ENCODE measurements at regions not wholly inside any gene's neighbourhood (a gene's known extent, or its start where the extent isn't known, plus 50 kb on each side); places are given as distances from the start of the nearest gene placed in this dataset.

DNA sequence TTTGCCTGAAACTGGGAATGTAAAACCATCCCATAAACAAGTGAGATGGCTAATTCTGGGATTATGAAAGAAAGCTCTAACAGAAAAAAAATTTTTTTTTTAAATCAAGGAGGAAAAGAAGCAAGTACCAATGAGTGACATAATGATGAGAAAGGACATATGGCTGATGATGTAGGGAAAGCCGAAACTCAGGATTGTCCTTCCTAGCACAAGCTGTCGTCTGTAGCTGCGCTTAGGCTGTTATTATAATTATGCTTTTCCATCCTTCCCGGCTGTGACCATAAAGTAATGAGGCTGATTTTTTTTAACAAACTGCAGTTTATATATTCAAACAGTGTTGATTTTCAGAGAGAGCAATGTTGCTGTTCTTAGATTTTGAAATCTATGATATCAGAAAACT, 209.8 kb upstream of the NOCT start:
- H3K9me3 Mint-ChIP-seq: no peaks in the 10 kb centered on the region
- H3K27ac Mint-ChIP-seq (ENCODE audit: unreplicated experiment): no peak overlapping the region
- no peak overlapping the region for H3K4me3 Mint-ChIP-seq

DNA sequence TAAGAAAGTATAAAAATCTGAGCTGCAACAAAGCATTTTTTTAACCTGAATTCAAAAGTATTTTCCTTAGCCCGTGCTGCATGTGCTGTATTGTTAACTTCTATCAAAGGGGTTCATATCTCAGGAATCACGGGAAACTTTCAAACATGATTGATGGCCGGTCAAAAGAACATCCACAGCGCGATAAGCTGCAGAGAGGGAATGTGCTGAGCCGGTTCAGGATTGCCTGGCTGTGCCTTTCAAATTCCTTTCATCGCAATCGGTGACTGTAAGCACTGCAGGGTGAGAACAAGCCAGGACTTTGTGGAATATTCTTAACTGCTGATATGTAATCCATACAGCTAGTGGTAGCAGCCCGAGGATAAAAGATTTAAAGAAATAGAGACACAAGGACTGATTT, 210.9 kb upstream of the NOCT start:
- H3K27ac Mint-ChIP-seq (ENCODE audit: unreplicated experiment): no peak overlapping the region
- no peak for DNase-seq (ENCODE audit: low read depth, low spot score)
- peaks cover 6% of the 10 kb centered on the region for H3K4me1 Mint-ChIP-seq
- H3K4me3 Mint-ChIP-seq: no peak overlapping the region
- TF ChIP-seq, protein P1, sequence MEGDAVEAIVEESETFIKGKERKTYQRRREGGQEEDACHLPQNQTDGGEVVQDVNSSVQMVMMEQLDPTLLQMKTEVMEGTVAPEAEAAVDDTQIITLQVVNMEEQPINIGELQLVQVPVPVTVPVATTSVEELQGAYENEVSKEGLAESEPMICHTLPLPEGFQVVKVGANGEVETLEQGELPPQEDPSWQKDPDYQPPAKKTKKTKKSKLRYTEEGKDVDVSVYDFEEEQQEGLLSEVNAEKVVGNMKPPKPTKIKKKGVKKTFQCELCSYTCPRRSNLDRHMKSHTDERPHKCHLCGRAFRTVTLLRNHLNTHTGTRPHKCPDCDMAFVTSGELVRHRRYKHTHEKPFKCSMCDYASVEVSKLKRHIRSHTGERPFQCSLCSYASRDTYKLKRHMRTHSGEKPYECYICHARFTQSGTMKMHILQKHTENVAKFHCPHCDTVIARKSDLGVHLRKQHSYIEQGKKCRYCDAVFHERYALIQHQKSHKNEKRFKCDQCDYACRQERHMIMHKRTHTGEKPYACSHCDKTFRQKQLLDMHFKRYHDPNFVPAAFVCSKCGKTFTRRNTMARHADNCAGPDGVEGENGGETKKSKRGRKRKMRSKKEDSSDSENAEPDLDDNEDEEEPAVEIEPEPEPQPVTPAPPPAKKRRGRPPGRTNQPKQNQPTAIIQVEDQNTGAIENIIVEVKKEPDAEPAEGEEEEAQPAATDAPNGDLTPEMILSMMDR (conservative IDR thresholded peaks at IDR 0.05): no peak
- no peaks in the 10 kb centered on the region for H3K36me3 Mint-ChIP-seq (ENCODE audit: low read depth)
- H3K9me3 Mint-ChIP-seq: no peaks in the 10 kb centered on the region
- H3K27me3 Mint-ChIP-seq (ENCODE audit: low read depth): peaks cover 2% of the 10 kb centered on the region

More for the DNA sequence above, 209.8 kb upstream of the NOCT start:
- Mint-ChIP-seq H3K36me3 (ENCODE audit: low read depth) (no peaks in the 10 kb centered on the region), H3K27me3 (ENCODE audit: low read depth) (peaks cover 2% of the 10 kb centered on the region), H3K4me1 (peaks cover 6% of the 10 kb centered on the region)
- TF ChIP-seq, protein P1 (conservative IDR thresholded peaks at IDR 0.05): no peak
- DNase-seq (ENCODE audit: low read depth, low spot score): no peak

- no peaks in the 10 kb centered on the region for H3K9me3 Mint-ChIP-seq
- no peak overlapping the region for H3K27ac Mint-ChIP-seq (ENCODE audit: unreplicated experiment)
- DNase-seq (ENCODE audit: low read depth, low spot score): no peak
- H3K4me1 Mint-ChIP-seq: peaks cover 6% of the 10 kb centered on the region
- H3K27me3 Mint-ChIP-seq (ENCODE audit: low read depth): peaks cover 2% of the 10 kb centered on the region
- no peaks in the 10 kb centered on the region for H3K36me3 Mint-ChIP-seq (ENCODE audit: low read depth)
- TF ChIP-seq, protein P1 (conservative IDR thresholded peaks at IDR 0.05): no peak
- no peak overlapping the region for H3K4me3 Mint-ChIP-seq
These were observed 212.5 kb upstream of the NOCT start for GRCh38 chr4:138803051-138803450.

- no peak overlapping the region for H3K4me3 Mint-ChIP-seq
- no peaks in the 10 kb centered on the region for H3K36me3 Mint-ChIP-seq (ENCODE audit: low read depth)
- TF ChIP-seq, protein P1 (conservative IDR thresholded peaks at IDR 0.05): no peak
- H3K4me1 Mint-ChIP-seq: peaks cover 6% of the 10 kb centered on the region
- DNase-seq (ENCODE audit: low read depth, low spot score): no peak
- H3K27ac Mint-ChIP-seq (ENCODE audit: unreplicated experiment): no peak overlapping the region
- H3K9me3 Mint-ChIP-seq: no peaks in the 10 kb centered on the region
- H3K27me3 Mint-ChIP-seq (ENCODE audit: low read depth): peaks cover 2% of the 10 kb centered on the region
These were observed 213.1 kb upstream of the NOCT start for GRCh38 chr4:138802499-138802898.

DNA sequence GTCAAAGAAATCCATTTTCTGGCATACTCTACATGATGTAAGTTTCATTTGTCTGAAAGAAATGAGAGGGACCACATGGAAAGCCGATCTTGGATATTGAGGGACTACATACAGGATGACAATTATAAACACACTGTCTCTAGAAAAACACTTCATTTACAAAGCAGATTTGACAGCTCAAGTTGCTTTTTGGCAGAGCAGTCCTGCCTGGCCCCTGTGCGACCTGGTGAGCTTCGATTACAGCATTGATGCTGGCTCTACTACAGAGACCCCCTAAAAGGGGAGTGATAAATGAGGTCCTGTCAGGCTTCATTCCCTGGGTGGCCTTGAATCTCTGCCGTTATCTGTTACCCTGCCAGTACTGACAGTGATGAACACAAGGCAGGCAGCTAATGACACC, 215.2 kb upstream of the NOCT start:
- Mint-ChIP-seq H3K4me3 (no peak overlapping the region), H3K36me3 (ENCODE audit: low read depth) (no peaks in the 10 kb centered on the region), H3K9me3 (no peaks in the 10 kb centered on the region), H3K27ac (ENCODE audit: unreplicated experiment) (no peak overlapping the region), H3K4me1 (peaks cover 6% of the 10 kb centered on the region), H3K27me3 (ENCODE audit: low read depth) (no peaks in the 10 kb centered on the region)
- TF ChIP-seq, protein P1 (conservative IDR thresholded peaks at IDR 0.05): no peak
- no peak for DNase-seq (ENCODE audit: low read depth, low spot score)

DNA sequence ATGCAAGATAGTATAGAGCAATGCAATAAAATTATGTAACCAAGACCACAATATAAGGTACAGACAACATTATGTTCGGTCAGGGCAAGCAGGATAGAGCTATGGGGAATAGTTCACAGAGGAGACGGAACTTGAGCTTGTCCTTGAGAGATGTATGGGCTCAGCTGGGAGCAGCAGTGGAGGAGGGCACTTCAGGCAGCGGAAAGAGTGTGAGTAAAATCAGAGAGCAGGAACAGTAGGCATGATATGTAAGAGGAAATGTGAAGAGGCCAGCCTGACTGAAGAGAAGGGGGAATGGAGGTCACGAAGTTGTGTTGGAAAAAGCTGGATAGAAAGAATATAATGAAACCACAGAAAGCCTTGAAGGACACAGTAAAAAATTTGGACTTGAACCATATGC, 217.2 kb upstream of the NOCT start:
- Mint-ChIP-seq H3K4me1 (no peaks in the 10 kb centered on the region), H3K27ac (ENCODE audit: unreplicated experiment) (no peak overlapping the region), H3K4me3 (no peak overlapping the region), H3K27me3 (ENCODE audit: low read depth) (no peaks in the 10 kb centered on the region), H3K36me3 (ENCODE audit: low read depth) (no peaks in the 10 kb centered on the region), H3K9me3 (no peaks in the 10 kb centered on the region)
- TF ChIP-seq, protein P1 (conservative IDR thresholded peaks at IDR 0.05): no peak
- no peak for DNase-seq (ENCODE audit: low read depth, low spot score)

Measured in neural crest cell (in vitro differentiated cells).